ENCODE measurements at regions not wholly inside any gene's neighbourhood (a gene's known extent, or its start where the extent isn't known, plus 50 kb on each side); places are given as distances from the start of the nearest gene placed in this dataset.
"Not testable (repeated sequence)": the region's sequence is repeated elsewhere in the genome, so short reads cannot be mapped to it uniquely, and the experiment has no call there.

DNA sequence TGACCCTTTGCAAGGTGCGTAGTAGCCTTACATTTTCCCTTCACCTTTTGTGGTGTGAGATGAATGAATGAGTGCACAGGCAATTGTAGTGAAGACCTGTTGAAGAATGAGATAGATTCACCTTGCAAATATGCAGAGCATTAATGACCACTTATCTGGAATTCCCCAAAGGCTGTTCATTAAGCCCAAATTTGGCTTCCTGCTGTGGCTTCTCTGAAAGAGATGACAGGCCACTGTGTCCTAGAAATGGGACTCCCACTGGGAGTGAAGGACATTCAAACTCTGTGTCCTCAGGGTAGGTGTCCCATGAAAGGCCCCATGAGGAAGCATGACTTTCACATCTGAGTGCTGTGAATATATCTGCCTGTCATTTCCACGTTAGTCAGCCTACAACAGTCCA is 1821.8 kb upstream of the PIK3C3 start:
- DNase-seq (ENCODE audit: low spot score): no peak

DNA sequence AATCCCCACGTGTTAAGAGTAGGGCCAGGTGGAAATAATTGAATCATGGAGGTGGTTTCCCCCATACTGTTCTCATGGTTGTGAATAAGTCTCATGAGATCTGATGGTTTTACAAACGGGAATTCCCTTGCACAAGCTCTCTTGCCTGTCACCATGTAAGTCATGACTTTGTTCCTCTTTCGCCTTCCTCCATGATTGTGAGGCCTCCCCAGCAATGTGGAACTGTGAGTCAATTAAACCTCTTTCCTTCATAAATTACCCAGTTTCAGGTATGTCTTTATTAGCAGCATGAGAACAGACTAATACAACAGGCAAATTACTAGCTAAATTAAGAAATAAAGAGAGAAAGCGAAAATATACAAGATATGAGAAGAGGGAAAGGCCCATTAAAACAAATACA is 1822.6 kb upstream of the PIK3C3 start:
- DNase-seq (ENCODE audit: low spot score): not testable (repeated sequence)

DNA sequence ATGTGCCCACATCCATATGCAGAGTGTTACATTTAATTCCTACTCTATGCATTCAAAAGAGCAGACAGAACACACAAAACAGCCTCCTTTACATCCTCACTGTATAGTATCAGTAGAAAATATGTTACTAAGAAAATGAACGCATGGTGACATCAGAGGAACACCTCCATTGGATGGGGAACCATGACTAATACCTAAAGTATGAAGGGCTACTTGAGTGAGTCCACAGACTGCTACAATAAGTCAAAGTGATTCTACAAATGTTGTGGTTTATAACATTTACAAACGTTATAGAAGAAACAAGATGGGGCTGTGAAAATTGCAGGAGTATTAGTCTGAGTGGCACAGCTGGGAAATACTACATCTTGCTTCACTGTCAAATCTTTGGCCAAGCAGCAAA is 1830.9 kb upstream of the PIK3C3 start:
- DNase-seq (ENCODE audit: low spot score): no peak

DNA sequence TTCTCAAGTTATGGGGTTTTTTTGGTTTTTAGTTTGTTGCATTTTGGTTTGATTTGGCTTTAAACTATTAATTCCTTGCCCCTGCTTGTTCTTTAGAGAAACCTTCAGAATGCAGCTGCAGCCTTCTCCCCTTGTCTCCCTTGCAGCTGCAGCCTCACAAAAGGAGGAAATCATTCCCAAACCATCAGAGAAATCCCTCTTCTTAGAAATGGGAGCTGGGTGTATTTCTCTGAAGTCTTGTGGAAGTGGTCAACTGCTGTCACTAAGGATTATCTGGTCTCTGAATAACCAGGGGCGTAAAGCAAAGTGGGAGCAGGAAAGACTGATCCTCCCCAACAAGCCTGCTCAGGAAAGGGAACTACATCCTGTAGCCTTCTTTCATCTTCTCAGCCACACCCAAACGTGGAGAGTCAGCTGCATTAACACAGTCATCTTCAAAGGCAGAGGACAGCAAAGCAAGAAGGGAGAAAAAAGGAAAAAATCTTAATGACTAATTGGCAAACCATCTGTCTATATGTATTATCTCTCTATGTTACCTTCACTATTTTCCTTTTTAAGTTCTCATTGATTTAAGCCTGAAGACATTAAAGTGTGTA is 1834.1 kb upstream of the PIK3C3 start:
- no peak for DNase-seq (ENCODE audit: low spot score)

DNA sequence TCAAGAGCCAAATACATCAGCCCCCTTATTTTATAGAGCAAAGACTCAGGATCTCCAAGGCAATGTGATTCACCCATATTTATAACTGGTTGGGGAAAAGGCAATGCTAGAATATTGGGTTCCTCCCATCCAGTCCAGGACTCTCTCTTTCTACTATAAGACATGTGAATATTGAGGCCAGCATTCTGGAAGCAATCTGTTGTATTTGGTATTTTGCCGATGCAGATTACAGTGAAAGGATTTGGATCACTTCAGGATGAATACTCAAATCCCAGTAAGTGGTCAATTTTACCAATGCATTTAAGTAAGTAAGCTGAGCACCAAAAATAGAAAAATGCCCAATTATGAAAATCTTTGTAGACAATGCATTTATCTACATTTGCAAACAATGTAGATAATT is 1834.7 kb upstream of the PIK3C3 start:
- no peak for DNase-seq (ENCODE audit: low spot score)

DNA sequence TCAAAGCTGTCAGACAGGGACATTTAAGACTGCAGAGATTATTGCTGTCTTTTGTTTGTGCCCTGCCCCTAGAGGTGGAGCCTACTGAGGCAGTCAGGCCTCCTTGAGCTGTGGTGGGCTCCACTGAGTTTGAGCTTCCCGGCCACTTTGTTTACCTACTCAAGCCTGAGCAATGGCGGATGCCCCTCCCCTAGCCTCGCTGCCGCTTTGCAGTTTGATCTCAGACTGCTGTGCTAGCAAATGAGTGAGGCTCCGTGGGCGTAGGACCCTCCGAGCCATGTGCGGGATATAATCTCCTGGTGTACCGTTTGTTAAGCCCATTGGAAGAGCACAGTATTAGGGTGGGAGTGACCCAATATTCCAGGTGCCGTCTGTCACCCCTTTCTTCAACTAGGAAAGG is 1835.5 kb upstream of the PIK3C3 start:
- DNase-seq (ENCODE audit: low spot score): not testable (repeated sequence)

DNA sequence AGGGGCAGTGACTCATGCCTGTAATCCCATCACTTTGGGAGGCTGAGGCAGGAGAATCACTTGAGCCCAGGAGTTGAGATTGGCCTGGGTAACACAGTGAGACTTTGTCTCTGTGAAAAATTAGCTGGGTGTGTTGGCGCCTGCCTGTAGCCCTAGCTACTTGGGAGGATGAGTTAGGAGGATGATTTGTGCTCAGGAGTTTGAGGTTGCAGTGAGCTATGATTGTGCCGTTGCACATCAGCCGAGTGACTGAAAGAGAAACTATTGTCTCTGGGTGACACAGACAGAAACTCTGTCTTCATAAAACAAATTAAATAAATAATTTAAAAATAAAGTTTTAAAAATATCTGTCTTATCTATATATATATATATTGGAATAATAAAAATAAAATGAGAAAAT is 1844.6 kb upstream of the PIK3C3 start:
- no peak for DNase-seq (ENCODE audit: low spot score)

DNA sequence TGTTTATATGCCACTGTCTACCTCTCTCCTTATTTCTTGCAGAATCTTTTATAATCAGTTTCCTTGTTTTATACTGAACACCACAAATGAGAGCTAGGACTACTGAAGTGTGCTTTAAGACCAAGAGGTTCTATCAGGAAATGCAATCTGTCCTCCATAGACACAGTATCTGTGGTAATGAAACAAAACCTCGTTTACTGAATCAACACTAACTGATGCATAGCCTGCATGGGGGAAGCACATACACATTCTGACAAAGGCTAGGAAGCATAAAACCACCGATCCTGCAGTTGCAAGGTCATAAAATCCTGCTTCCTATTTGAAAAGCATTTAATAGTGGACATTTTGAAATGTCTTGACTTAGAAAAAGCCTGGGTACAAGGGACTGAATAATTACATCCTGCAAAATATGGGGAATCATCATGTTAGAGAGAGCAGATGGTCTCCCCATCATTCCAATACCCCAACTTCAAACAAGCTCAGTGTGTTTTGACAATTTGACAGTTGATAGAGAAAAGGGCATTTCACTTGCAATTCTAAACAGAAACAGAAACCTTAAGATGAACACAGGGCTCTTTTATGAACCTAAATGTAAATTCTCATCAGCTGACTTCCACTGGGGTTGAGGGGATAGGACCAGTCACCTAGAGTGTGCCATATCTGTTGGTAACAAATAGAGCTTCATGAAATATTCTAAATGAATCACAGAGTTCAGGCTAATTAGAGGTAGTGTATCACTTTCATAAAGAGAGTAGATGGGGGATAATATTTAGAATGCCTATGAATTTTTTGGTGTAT is 1845.6 kb upstream of the PIK3C3 start:
- DNase-seq (ENCODE audit: low spot score): no peak

DNA sequence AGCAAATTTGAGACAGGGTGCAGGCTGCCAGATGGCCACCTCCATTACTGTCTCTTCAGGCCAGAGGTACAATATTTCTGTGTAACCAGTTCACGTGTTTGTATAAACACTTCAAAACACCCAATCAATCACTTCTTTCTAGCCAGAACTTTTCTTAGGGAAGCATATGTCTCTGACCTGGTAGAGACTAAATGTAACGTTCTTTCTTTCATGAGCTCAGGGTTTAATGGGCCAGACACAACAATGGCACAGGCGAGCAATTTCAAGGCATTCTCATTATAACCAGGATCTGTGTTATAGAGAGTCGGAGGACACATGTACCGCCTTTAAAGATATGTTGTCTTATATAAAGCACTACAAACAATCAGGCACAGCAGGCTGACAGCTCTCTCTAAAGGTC is 1846.4 kb upstream of the PIK3C3 start:
- no peak for DNase-seq (ENCODE audit: low spot score)

DNA sequence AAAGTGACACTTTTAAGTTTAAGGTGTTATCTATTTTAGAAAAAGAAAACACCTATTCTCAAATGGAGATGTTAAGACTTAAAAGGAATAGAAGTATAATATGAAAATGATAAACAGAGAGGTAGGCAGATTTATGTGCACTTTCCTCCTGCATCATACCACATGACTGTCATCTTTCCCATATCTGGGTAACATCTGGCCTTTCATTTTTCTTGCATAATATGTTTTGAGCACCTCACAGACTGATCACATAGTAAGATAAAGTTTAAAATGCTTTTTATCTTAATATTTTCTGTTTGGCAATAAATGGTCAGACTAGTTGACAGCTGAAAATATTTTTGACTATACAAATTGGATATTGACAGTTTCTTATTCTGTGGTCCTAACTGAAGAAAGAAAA is 1852.1 kb upstream of the PIK3C3 start:
- no peak for DNase-seq (ENCODE audit: low spot score)

DNA sequence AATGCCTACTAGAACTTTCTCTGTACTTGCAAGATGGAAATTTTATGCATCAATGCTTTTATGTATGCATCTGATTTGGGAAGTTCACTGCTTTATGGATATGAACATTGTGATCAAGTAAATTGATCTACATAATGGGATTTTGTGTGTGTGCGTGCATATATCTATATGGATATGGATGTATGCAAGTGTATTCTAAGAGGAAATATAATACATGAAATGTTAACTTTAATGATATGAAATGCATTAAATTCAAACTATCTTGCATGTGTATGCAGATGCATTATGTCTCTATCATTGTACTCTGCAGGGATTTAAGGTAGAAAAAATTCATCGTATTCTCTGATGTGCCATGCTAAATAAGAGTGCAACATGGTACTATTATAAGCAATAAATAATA is 1855.4 kb upstream of the PIK3C3 start:
- DNase-seq (ENCODE audit: low spot score): no peak

DNA sequence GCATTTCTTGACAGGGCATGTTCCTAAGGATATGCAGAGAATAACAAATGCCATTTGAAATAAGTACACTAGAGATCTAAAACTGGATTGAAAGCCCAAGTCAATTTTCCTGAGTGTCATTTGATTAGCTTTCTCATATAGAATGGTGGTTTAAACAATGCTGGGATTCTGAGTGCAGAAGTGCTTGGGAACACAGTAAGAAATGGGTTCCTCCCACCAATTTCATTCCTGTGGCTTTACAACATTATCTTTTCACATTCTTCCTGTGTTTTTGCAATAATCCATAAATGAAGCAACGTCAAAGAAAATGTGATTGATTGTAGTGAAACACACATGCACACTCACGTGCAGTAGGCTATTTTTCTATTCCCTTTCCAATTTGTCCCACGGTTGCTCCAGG is 1858.4 kb upstream of the PIK3C3 start:
- no peak for DNase-seq (ENCODE audit: low spot score)

DNA sequence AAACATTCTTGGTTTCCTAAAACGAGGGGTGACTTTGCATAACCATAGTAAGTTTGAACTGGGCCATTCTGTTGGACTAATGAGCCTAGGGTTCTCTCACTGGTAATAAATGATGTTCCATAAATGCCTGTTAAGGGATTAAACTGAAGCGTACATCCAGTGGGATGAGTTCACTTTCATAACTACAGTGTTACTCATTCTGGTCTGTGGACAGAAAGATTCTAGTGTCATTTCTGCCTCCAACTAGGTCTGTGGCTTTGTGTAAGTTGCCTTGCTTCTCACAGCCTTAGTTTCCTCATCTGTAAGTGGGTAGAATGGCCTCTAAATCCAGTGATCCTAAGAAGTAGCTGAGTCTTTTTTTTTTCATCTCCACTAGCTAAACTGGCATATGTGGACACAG is 1860.6 kb upstream of the PIK3C3 start:
- no peak for DNase-seq (ENCODE audit: low spot score)

DNA sequence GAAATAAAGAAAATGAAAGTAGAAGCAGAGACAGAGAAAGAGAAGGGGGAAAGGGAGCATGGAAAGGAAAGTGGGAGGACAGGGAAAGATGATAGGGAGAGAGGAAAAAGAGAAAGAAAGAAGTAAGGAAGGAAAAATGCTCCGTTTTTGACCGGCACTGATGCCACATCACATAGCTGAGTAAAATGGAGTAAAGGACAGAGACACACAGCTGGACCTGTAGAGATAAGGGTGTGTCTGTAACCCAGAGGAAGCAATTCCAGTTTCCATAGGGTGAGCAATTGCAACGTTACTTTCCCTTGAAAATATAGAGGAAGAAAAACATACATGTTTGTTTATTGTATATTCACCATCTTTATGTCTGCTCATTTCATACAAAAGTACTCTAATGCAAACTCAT is 1866.9 kb upstream of the PIK3C3 start:
- no peak for DNase-seq (ENCODE audit: low spot score)

DNA sequence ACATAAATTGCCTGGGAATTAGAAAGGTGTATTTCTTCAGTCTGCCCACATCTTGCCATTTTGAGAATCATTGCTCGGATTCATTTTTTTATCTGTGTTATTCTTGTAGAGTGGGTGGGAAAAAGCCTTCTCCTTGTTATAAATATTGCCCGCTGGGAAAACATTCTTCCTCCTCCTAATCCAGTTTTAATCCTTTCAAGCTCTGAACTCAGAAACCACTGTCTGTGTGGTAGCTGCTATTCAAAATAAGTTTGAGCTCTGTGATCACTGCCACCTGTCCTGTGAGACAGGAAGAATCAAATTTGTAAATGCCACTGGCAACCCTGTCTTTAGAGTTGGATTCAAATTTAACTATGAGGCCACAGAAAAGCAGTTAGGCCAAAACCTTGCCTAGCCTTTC is 1875.2 kb upstream of the PIK3C3 start:
- no peak for DNase-seq (ENCODE audit: low spot score)

DNA sequence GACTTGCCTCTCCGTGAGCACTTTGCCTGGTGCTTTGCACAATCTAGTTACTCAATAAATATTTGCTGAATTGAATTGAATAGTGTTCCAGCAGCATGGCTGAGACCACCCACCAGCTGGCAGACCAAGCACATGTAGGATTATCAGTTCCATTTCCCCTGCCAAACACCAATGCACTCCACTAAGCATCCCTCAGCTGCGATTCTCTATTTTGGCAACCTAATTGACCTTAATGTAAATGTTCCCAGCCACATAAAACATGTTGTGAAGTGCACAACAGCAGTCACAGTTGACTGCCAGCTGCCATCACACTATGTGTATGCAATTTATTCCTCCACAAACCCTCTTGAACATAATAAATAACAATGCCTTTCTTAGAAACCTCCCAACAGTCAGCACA is 1879.4 kb upstream of the PIK3C3 start:
- DNase-seq (ENCODE audit: low spot score): no peak

DNA sequence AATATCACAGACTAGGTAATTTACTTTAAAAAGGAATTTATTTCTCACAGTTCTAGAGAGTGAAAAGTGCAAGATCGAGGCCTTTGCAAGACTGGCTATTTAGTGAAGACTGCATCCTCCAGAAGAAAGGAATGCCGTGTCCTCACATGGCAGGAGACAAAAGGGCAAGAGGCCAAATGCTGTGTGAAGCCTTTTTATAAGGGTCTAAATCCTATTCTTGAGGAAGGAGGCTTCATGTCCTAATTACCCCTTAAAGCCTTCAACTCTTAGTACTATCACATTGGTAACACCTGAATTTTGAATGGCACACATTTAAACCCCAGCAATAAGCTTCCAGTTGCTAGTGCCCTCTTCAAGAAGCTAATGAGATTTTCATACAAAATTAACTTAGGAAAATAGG is 1882.3 kb upstream of the PIK3C3 start:
- no peak for DNase-seq (ENCODE audit: low spot score)

DNA sequence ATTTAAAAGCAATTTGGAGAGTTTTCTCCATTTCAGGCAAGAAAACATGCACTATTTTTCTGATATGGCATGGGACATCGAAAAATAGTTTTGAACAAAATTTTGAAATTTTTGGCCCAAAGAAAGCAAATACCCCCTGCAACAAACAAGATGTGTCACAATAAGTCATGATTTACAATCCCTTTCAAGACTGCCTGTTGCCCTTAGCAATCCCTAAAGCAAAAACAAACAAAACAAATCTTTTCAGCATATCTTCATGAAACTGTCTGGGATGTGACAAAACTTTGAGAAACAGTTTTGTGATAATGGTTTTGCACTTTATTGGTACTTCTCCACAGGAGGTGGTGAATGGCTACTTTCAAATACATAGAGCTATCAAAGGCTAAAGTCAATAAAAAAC is 1888.7 kb upstream of the PIK3C3 start:
- no peak for DNase-seq (ENCODE audit: low spot score)

DNA sequence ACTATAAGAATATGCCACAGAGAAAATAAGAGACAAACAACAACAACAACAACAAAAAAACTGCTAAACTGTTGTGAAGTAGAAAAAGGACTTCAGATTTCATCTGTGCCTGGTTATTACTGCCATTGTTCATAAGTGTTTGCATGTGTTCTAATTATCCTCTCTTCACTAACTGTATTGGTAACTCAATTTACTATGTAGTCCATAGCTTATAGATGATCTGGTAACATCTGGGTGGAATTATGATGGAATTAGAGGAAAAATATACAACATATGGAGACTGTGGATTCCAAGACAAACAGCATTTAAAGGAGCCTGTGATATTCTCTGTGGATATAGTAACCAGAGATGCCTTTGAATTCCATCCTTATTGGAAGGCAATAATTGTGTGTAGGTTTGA is 1891.5 kb upstream of the PIK3C3 start:
- DNase-seq (ENCODE audit: low spot score): no peak

DNA sequence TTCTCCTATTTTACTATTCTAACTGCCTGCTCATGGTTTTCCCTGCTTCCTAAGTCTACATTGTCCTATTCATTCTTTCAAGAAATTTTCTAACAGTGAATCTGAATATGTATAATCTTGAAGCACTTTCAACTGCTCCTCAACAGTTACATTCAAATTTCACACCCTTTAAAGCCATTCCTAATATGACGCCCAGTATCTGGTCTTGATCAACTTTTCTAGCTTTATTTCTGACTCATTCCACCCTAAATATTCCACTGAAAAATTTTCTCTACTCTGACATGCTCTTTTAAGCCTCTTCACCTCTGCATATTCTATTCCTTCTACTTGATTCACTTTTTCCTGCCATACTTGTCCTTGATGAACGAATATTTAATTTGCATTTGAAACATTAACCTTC is 1893.9 kb upstream of the PIK3C3 start:
- no peak for DNase-seq (ENCODE audit: low spot score)

DNA sequence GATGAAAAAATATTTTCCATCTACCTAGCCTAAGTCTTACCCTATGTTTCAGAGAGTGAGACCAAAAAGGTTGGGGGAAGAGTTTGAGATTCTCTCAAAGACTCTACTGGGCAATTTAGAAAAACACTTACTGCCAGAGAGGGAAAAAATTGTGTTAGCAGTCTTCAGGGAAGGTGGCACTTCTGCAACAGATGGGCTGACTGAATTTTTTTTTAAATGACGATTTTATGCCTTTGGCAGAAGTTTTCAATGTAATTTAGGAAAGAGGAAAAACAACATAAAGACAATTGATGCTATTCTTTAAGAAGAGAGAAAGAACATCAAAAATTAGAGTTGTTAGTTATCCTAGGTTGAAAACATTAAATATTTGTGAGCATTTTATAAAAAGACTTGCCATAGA is 1894.5 kb upstream of the PIK3C3 start:
- DNase-seq (ENCODE audit: low spot score): no peak

DNA sequence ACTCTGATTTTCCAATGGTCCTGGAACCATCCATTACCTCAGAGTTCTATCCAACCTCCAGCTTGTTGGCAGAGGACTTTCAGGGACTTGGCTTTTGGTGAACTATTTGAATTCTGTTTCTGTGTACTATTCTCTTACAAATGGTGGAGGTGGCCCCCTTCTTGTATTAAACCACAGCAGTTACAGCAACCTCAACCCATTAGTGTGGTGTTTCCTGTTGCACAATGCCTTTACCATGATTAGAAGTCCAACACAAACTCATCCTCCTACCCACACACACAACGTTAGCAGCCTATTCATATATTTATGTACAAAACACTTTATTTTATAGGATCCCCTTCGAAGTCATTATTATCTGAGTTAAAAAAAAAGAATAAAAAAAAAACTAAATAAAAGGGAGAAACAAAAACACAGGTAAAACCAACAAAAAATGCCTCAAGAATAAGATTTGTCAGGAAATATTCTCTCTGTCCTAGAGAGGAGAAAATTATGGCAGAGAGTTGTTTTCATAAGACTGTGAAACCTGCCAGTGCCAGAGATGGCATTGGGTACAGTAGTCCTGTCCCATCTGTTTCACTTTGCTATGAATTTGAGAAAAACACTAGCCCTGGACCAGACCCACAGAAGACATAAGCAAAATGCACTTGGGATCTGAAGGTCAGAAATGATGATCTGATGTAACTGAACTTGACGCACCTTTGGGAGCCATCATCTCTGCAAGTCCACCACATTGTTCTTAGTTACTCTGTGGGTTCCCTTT is 1896.0 kb upstream of the PIK3C3 start:
- no peak for DNase-seq (ENCODE audit: low spot score)

DNA sequence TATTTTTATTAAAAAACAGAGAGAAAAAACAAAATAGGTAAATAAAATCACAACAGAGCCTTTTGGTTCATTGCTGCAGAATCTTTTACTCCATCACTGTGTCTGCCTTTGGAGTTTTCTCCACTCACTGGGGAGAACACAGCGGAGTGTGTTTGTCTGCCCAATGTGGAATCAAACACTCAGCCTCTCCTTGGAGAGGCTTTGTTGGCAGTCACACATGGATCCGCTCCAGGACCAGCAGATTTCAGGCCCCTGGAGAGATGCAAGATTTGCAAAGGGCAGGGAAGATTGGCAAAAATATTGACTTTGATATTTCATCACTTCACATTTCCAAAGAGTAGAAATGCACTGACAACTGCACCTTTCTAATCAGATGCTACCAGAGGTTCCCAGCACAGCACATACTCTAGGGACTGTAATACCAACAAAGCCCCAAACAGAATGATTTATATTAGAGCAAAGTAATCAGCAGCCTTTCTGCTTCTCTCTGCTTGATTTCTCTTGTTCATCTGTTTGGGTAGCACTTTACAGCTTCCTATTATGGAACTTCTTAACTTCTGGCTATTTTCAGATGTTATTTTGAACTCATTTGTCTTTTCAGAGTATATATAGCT is 1898.8 kb upstream of the PIK3C3 start:
- no peak for DNase-seq (ENCODE audit: low spot score)
